ENCODE measurements at regions not wholly inside any gene's neighbourhood (a gene's known extent, or its start where the extent isn't known, plus 50 kb on each side); places are given as distances from the start of the nearest gene placed in this dataset.

- Histone ChIP-seq H3K4me3 (ENCODE audit: low read depth, low read length) (no peak overlapping the region), H3K27ac (ENCODE audit: low read depth, low read length) (no peak overlapping the region), H3K9me3 (ENCODE audit: control insufficient read depth, insufficient read depth, low read length) (no peaks in the 10 kb centered on the region), H3K27me3 (ENCODE audit: control insufficient read depth, insufficient read depth, low read length) (no peaks in the 10 kb centered on the region)
- POLR2A ChIA-PET, result no interaction called here
- CTCF ChIA-PET, result interaction anchor here (1.8 kb wide), 1 partner anchor 27 kb away, joined by 6 read pairs; no protein-coding TSS in a partner anchor
- no peak for TF ChIP-seq CTCF (IDR thresholded peaks at IDR 0.05; ENCODE audit: low read depth, low read length)
- DNase-seq (ENCODE audit: low read depth, low spot score), result no peak
These were observed 61.2 kb upstream of the MEOX2 start for GRCh38 chr7:15747712-15748111.

GRCh38 chr7:15747301-15747700, 60.8 kb upstream of the MEOX2 start:
- ChIA-PET CTCF (interaction anchor here (1.8 kb wide), 1 partner anchor 26 kb away, joined by 6 read pairs; no protein-coding TSS in a partner anchor), POLR2A (no interaction called here)
- Histone ChIP-seq H3K27ac (ENCODE audit: low read depth, low read length) (no peak overlapping the region), H3K9me3 (ENCODE audit: control insufficient read depth, insufficient read depth, low read length) (no peaks in the 10 kb centered on the region), H3K27me3 (ENCODE audit: control insufficient read depth, insufficient read depth, low read length) (no peaks in the 10 kb centered on the region), H3K4me3 (ENCODE audit: low read depth, low read length) (no peak overlapping the region)
- DNase-seq (ENCODE audit: low read depth, low spot score), result no peak
- TF ChIP-seq CTCF (IDR thresholded peaks at IDR 0.05; ENCODE audit: low read depth, low read length), result no peak

GRCh38 chr7:15743926-15744480, 57.5 kb upstream of the MEOX2 start:
- Histone ChIP-seq H3K9me3 (ENCODE audit: control insufficient read depth, insufficient read depth, low read length) (no peaks in the 10 kb centered on the region), H3K4me3 (ENCODE audit: low read depth, low read length) (no peak overlapping the region), H3K27me3 (ENCODE audit: control insufficient read depth, insufficient read depth, low read length) (no peaks in the 10 kb centered on the region), H3K27ac (ENCODE audit: low read depth, low read length) (no peak overlapping the region)
- ChIA-PET CTCF (interaction anchor here (3.0 kb wide), 1 partner anchor 23 kb away, joined by 12 read pairs; no protein-coding TSS in a partner anchor), POLR2A (no interaction called here)
- TF ChIP-seq CTCF (IDR thresholded peaks at IDR 0.05; ENCODE audit: low read depth, low read length), result no peak
- no peak for DNase-seq (ENCODE audit: low read depth, low spot score)

- CTCF ChIA-PET, result interaction anchor here (0.7 to 2.9 kb wide), 2 partner anchors 16 to 211 kb away, joined by 3 to 20 read pairs; no protein-coding TSS in a partner anchor
- no peak for TF ChIP-seq CTCF (IDR thresholded peaks at IDR 0.05; ENCODE audit: low read depth, low read length)
- H3K27ac ChIP-seq (ENCODE audit: low read depth, low read length), result no peak overlapping the region
- no peaks in the 10 kb centered on the region for H3K27me3 ChIP-seq (ENCODE audit: control insufficient read depth, insufficient read depth, low read length)
- H3K9me3 ChIP-seq (ENCODE audit: control insufficient read depth, insufficient read depth, low read length), result no peaks in the 10 kb centered on the region
- DNase-seq (ENCODE audit: low read depth, low spot score), result no peak
- POLR2A ChIA-PET, result no interaction called here
- no peak overlapping the region for H3K4me3 ChIP-seq (ENCODE audit: low read depth, low read length)
These were observed 51.1 kb upstream of the MEOX2 start for GRCh38 chr7:15737601-15738000.

All from AG04450 (cell line).